ENCODE measurements at regions not wholly inside any gene's neighbourhood (a gene's known extent, or its start where the extent isn't known, plus 50 kb on each side); places are given as distances from the start of the nearest gene placed in this dataset.

GRCh38 chr9:16343249-16344237 is 526.9 kb downstream of the BNC2 start:
- Mint-ChIP-seq H3K27ac (ENCODE audit: unreplicated experiment) (no peak overlapping the region), H3K4me3 (ENCODE audit: low read depth, unreplicated experiment) (no peak overlapping the region), H3K4me1 (ENCODE audit: low read depth, unreplicated experiment) (peaks cover 18% of the 10 kb centered on the region), H3K9me3 (ENCODE audit: low read depth, unreplicated experiment) (peaks cover 4% of the 10 kb centered on the region), H3K27me3 (ENCODE audit: unreplicated experiment) (no peaks in the 10 kb centered on the region), H3K36me3 (ENCODE audit: insufficient read depth, unreplicated experiment) (no peaks in the 10 kb centered on the region)
- no peak for DNase-seq
- no peak for TF ChIP-seq CTCF (IDR thresholded peaks at IDR 0.05; ENCODE audit: unreplicated experiment)
- no TSS peak for BruUV-seq (replicated peaks)
- intact Hi-C loops (cut with micrococcal nuclease; ENCODE audit: unreplicated experiment) = no loop called here
- CTCF ChIA-PET = no interaction called here

- BruUV-seq (replicated peaks) = no TSS peak
- Mint-ChIP-seq H3K36me3 (ENCODE audit: insufficient read depth, unreplicated experiment) (no peaks in the 10 kb centered on the region), H3K9me3 (ENCODE audit: low read depth, unreplicated experiment) (peaks cover 4% of the 10 kb centered on the region), H3K4me1 (ENCODE audit: low read depth, unreplicated experiment) (peaks cover 10% of the 10 kb centered on the region), H3K27ac (ENCODE audit: unreplicated experiment) (no peak overlapping the region), H3K4me3 (ENCODE audit: low read depth, unreplicated experiment) (no peak overlapping the region), H3K27me3 (ENCODE audit: unreplicated experiment) (no peaks in the 10 kb centered on the region)
- intact Hi-C loops (cut with micrococcal nuclease; ENCODE audit: unreplicated experiment) = no loop called here
- CTCF ChIA-PET = no interaction called here
- TF ChIP-seq CTCF (IDR thresholded peaks at IDR 0.05; ENCODE audit: unreplicated experiment) = no peak
- no peak for DNase-seq
Measured at GRCh38 chr9:16344343-16344742, 526.1 kb downstream of the BNC2 start.

- H3K36me3 Mint-ChIP-seq (ENCODE audit: insufficient read depth, unreplicated experiment) = no peaks in the 10 kb centered on the region
- no TSS peak for BruUV-seq (replicated peaks)
- CTCF ChIA-PET = no interaction called here
Measured at GRCh38 chr9:16345902-16346301, 524.6 kb downstream of the BNC2 start.

DNA sequence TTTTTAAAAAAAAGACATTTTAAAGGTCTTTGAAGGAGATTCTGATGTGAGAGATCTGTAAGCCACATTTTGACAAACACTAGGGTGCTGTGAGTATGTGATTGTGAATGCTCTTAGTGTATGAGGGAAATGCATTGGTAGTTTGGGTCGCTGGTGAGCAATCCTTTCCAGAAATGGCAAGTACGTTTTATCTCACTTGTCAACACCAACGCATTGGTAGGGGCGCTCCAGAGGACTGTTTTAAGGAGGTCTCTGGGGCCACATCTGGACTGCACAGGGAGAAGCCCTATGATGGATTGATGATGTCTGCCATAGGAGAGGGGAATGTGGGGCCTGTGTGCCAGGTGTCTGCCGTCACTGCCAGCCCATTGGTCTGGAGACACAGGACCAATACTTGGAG is 522.6 kb downstream of the BNC2 start:
- Mint-ChIP-seq H3K27ac (ENCODE audit: unreplicated experiment) (no peak overlapping the region), H3K27me3 (ENCODE audit: unreplicated experiment) (no peaks in the 10 kb centered on the region), H3K36me3 (ENCODE audit: insufficient read depth, unreplicated experiment) (no peaks in the 10 kb centered on the region), H3K4me3 (ENCODE audit: low read depth, unreplicated experiment) (no peak overlapping the region), H3K4me1 (ENCODE audit: low read depth, unreplicated experiment) (no peaks in the 10 kb centered on the region), H3K9me3 (ENCODE audit: low read depth, unreplicated experiment) (peaks cover 4% of the 10 kb centered on the region)
- CTCF ChIA-PET = no interaction called here
- no TSS peak for BruUV-seq (replicated peaks)
- intact Hi-C loops (cut with micrococcal nuclease; ENCODE audit: unreplicated experiment) = no loop called here
- TF ChIP-seq CTCF (IDR thresholded peaks at IDR 0.05; ENCODE audit: unreplicated experiment) = no peak
- DNase-seq = no peak

More at GRCh38 chr9:16345902-16346301, 524.6 kb downstream of the BNC2 start:
- Mint-ChIP-seq H3K4me3 (ENCODE audit: low read depth, unreplicated experiment) (no peak overlapping the region), H3K4me1 (ENCODE audit: low read depth, unreplicated experiment) (peaks cover 8% of the 10 kb centered on the region), H3K27me3 (ENCODE audit: unreplicated experiment) (no peaks in the 10 kb centered on the region), H3K27ac (ENCODE audit: unreplicated experiment) (no peak overlapping the region), H3K9me3 (ENCODE audit: low read depth, unreplicated experiment) (peaks cover 4% of the 10 kb centered on the region)
- DNase-seq = no peak
- no peak for TF ChIP-seq CTCF (IDR thresholded peaks at IDR 0.05; ENCODE audit: unreplicated experiment)
- intact Hi-C loops (cut with micrococcal nuclease; ENCODE audit: unreplicated experiment) = no loop called here
